Transverse colon (tissue), 4 donors: ENCODE measurements at regions not wholly inside any gene's neighbourhood (a gene's known extent, or its start where the extent isn't known, plus 50 kb on each side); places are given as distances from the start of the nearest gene placed in this dataset.

ENCODE experiments used
- CTCF ChIP-seq, 5 experiments: fragments of 200-600 bp in 3 of 5; fragments of 450-650 bp in 2 of 5; sonication (generic) in 3 of 5; IDR thresholded peaks; 1 replicate in 2 of 5; 2 replicates in 3 of 5; pipeline ENCODE4 v1.5.1; 2016 to 2017; ENCODE audit warnings: antibody characterized with exemption in 5 of 5, inconsistent platforms in 3 of 5, mild to moderate bottlenecking in 2 of 5, moderate library complexity in 1 of 5
- EP300 ChIP-seq: sonication (generic); formaldehyde crosslinking; IDR thresholded peaks from one replicate; pipeline ENCODE4 v1.6.1; 2017; ENCODE audit warnings: antibody characterized with exemption, low read depth
- POLR2A ChIP-seq: fragments of 450-650 bp; IDR thresholded peaks from one replicate; pipeline ENCODE4 v1.6.1; 2016; ENCODE audit warnings: antibody characterized with exemption, mild to moderate bottlenecking, moderate library complexity
- POLR2AphosphoS5 ChIP-seq, 3 donors: sonication (generic); formaldehyde crosslinking; IDR thresholded peaks; one replicate each; pipeline ENCODE4 v1.6.1; 2016; ENCODE audit warnings: antibody characterized with exemption in 3 of 3

GRCh38 chr11:16512899-16513241 lies 156.5 kb upstream of the SOX6 start:
- TF ChIP-seq CTCF (IDR thresholded peaks at IDR 0.05) (no peak), EP300 (no peak), POLR2AphosphoS5 (IDR thresholded peaks at IDR 0.05) (no peak), POLR2A (no peak)
